Fibroblast of mammary gland (primary cell): ENCODE measurements at regions not wholly inside any gene's neighbourhood (a gene's known extent, or its start where the extent isn't known, plus 50 kb on each side); places are given as distances from the start of the nearest gene placed in this dataset.
A peak's percentile ranks its signal among the peaks of the same experiment; 100 is the strongest.

Experiments used
- DNase-seq: peaks from one replicate; pipeline ENCODE4 v3.0.0-alpha.2; 2010; ENCODE audit warnings: low read depth
- H3K4me3 ChIP-seq: 2 replicates; pipeline ENCODE4 v1.5.1; 2011; ENCODE audit warnings: low read depth, mild to moderate bottlenecking, low read length, moderate library complexity; ENCODE audit not compliant: control insufficient read depth
- TF ChIP-seq, protein P1 (sequence below): conservative IDR thresholded peaks from 2 replicates; pipeline ENCODE4 v1.5.1; 2011; ENCODE audit warnings: low read depth, low read length, inconsistent platforms; ENCODE audit not compliant: control insufficient read depth, insufficient read depth

GRCh38 chr10:78510566-78511323, 477.1 kb downstream of the RPS24 start:
- no peak for DNase-seq
- TF ChIP-seq, protein P1, sequence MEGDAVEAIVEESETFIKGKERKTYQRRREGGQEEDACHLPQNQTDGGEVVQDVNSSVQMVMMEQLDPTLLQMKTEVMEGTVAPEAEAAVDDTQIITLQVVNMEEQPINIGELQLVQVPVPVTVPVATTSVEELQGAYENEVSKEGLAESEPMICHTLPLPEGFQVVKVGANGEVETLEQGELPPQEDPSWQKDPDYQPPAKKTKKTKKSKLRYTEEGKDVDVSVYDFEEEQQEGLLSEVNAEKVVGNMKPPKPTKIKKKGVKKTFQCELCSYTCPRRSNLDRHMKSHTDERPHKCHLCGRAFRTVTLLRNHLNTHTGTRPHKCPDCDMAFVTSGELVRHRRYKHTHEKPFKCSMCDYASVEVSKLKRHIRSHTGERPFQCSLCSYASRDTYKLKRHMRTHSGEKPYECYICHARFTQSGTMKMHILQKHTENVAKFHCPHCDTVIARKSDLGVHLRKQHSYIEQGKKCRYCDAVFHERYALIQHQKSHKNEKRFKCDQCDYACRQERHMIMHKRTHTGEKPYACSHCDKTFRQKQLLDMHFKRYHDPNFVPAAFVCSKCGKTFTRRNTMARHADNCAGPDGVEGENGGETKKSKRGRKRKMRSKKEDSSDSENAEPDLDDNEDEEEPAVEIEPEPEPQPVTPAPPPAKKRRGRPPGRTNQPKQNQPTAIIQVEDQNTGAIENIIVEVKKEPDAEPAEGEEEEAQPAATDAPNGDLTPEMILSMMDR: no peak

DNA sequence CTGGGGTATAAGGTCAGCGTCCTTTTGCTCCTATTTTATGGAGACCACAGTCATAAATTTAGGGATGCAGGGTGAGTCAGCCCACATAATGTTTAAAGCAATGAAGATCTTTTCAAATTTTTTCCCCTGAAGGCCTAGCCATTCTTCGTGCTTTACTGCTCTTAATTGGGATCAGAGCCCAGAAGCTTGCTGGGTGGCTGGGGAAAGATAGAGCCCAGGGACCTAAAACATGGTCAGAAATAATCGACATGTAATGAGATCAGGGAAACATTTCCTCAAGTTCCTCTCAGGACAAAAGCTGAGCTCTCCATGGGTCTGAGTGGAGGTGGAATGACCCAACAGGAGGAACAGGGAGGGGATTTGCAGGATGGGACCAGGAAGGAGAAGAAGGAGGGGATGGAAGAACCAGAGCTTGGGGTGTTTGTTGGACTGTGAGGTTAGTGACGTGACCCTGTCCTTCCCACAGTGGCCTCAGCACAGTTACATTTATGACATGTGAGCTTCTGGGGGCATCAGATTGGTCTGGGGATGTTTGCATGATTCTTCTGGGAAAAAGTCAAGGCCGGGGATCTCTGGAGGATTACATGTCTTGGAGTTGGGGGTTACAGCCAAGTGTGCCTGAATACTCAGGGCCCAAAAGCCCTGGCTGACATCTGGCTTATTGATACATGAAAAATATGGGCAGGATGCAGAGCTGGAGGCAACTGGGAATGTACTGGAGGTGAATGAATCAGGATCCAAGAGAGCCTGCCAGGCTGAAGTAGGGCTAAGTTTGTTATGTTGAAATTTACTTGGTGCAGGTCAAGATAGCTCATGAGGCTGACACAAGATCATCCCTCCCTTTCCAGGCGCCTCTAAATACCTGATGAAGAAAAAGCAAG, 477.9 kb downstream of the RPS24 start:
- peak; percentile 19 for DNase-seq
- TF ChIP-seq, protein P1: no peak

More at GRCh38 chr10:78510566-78511323, 477.1 kb downstream of the RPS24 start:
- no peak overlapping the region for H3K4me3 ChIP-seq

GRCh38 chr10:78512205-78512550, 478.5 kb downstream of the RPS24 start:
- TF ChIP-seq, protein P1: no peak
- no peak for DNase-seq
- H3K4me3 ChIP-seq: no peak overlapping the region

More for the DNA sequence above, 477.9 kb downstream of the RPS24 start:
- H3K4me3 ChIP-seq: no peak overlapping the region

GRCh38 chr10:78513330-78513729, 479.7 kb downstream of the RPS24 start:
- no peak for DNase-seq
- TF ChIP-seq, protein P1: no peak

GRCh38 chr10:78513986-78514385, 480.3 kb downstream of the RPS24 start:
- H3K4me3 ChIP-seq: no peak overlapping the region
- TF ChIP-seq, protein P1: no peak
- no peak for DNase-seq

More at GRCh38 chr10:78513330-78513729, 479.7 kb downstream of the RPS24 start:
- no peak overlapping the region for H3K4me3 ChIP-seq

DNA sequence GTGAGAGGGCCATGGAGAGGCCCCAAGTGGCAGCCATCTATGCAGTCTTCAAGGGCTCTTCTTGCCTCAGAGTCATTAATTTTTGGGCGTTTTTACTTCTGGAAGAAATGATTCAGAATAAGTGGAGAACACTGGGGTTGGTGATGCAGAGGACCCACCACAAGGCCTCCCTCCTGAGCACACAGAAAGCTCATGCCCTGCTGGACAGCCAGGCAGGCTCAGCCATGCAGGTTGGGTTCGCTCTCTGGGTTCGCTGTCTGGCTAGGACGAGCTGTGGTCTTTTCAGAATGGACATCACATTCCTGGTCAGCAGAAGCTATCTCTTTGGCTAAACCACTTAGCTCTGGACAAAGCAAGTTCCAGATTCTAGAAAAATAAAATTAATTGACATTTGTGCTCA, 480.8 kb downstream of the RPS24 start:
- TF ChIP-seq, protein P1: no peak
- DNase-seq: no peak
- no peak overlapping the region for H3K4me3 ChIP-seq
